HG02623 (cell line): ENCODE measurements at regions not wholly inside any gene's neighbourhood (a gene's known extent, or its start where the extent isn't known, plus 50 kb on each side); places are given as distances from the start of the nearest gene placed in this dataset.
A peak's percentile ranks its signal among the peaks of the same experiment; 100 is the strongest.
"Not testable (repeated sequence)": the region's sequence is repeated elsewhere in the genome, so short reads cannot be mapped to it uniquely, and the experiment has no call there.

ENCODE experiments used
- ATAC-seq: cut with Tn5 transposase; IDR thresholded peaks from one replicate; pipeline ENCODE4 v1.9.1; 2021; ENCODE audit warnings: moderate library complexity; ENCODE audit not compliant: unreplicated experiment

DNA sequence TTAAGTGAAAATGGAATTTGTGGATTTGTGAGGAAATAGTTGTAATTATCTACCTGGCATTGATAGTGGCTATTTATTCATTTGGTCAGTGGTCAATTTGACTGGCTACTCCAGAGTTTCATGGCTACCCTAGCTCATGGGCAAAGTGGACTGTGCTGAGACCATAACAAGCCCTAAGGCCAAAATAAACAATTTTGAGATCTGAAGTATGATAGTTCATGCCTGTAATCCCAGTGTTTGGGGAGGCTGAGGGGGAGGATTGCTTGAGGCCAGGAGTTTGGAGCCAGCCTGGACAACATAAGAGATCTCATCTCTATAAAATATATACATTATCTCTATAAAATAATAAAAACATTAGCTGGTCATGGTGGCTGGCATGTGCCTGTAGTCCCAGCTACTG, 311.7 kb downstream of the HIVEP2 start:
- no peak for ATAC-seq

DNA sequence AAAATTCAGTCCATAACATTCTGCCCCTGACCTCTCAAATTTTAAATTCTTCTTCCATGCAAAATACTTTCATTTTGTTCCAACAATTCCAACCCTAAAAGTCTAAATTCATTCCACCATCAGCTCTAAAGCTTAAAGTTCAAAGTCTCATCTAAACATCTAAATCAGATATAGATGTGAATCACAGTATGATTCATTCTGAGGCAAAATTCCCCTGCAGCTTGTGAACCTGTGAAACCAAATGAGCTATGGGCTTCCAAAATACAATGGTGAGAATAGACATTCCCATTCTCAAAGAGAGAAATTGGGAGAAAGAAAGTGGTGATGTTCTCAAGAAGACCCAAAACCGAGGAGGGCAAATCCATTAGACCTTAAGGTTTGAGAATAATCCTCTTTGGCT, 309.8 kb downstream of the HIVEP2 start:
- ATAC-seq = no peak

DNA sequence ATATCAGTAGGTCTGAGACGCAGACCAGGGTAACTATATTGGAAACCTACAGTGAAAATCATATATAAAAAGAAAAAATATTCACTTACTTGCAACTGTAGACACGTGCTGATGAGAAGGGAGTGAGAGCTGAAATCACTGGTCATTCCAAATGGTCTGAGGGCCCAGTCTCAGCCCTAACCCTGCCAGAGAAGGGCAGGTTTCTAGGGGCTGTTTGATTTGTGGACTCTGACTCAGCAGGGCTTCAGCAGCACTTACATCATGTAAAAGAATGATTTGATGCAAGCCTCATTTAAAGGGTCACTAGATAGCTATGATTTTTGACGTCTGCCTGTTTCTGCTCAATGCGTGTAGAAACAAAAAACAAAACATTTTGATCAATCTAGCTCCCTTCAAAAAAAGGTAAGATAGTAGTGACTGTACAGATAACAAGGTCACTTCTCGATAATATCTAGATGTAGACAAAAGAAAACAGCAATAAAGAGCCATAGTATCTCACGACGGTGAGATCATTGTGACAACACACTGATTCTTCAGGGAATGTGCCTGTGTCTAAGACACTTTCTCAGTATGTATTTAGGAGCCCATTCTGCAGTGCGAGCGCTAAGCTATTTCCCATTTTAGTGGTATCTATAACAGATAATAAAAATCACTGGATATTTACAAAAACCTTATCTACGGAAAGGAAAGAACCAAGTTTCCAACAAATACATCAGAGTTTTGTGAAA, 307.2 kb downstream of the HIVEP2 start:
- ATAC-seq = no peak

DNA sequence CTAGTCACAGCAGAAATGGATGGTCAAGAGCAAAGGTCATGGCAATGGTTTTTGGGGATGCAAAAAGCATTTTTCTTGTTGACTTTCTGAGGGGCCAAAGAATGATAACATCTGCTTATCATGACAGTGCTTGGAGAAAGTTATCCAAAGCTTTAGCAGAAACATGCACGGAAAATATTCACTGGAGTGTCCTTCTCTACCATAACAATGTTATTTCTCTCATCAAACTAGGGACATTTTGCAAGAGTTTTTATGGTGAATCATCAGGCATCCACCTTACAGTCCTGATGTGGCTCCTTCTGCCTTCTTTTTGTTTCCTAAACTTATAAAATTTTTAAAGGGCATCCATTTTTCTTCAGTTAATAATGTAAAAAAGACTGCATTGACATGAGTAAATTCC, 302.3 kb downstream of the HIVEP2 start:
- no peak for ATAC-seq

DNA sequence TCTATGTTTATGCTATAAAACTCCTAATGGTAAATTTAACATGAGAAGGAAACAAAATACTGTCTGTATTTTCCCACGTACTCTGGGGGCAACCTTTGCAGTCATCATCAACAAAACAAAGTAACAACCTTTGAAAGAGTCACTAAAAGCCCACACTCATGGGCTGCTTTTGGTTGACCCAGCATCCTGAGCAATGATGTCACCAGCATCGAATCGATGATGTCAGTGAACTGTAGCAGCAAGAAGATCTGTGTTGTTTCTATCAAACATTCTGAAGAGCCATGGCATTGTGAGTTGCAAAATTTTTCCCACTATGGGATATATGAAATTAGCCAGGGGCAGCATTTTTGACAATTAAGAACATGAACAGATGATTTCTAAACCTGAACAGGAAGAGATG, 300.1 kb downstream of the HIVEP2 start:
- ATAC-seq = no peak

DNA sequence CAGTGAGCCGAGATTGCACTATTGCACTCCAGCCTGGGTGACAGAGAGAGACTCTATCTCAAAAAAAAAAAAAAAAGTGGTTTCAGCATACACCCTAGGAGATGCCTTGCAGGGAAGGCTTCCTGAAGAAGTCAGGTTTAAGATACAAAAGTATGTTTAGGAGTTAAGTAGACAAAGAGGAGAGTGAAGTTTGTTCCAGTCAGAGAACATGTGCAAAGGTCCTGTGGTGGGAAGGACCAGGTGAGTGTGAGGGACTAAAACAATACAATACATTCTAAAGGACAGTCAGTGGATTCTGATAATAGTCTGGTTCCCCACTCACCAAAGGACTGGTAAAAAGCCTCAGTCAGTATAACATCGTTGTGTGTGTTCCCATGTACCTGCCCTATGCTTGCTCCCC, 299.3 kb downstream of the HIVEP2 start:
- no peak for ATAC-seq

DNA sequence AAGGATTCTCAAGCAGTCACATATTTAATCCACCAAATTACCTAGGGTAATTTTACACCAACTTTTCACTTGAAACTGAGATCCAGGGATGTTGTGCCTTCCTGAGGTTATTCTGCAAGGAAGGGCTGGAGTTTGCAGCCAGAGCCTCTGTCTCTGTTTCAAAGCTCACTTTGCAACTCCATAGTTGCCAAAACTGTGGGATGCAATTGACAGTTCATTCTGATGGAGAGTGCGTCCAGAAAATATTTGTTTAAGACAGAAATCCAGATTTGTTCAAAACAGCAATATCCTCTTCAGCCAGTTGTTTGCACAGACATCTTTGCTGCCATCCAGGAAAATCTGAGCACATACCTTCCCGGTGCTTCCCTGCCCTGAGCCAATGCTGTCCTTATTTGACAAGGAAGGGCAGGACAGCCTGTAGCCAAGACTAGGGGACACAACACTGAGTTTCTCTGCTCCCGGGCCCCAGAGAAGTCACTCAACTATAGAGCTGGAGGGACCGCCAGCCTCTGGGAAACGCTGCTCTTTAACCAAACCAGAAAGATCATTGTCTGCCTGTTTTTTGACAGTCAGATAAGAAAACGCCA, 297.4 kb downstream of the HIVEP2 start:
- no peak for ATAC-seq

DNA sequence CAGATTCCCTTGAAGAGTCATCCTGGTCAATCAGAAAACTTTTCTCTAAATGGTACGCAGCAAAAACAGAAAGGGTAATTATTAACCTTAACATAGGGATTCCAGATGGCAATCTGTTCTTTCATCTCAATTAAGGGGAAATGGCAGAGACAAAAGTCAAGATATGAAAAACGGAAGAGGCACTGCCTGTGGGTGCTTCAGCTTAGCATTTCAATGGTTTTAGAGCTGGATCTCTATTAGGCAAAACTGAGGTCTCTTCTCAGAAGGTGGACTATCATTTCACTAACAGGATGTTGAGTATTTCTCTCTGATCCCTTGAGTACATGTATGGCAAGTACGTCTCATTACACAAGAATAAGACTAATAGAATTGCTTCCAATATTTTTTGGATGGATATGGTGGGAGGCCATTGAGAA, 296.9 kb downstream of the HIVEP2 start:
- ATAC-seq = no peak

DNA sequence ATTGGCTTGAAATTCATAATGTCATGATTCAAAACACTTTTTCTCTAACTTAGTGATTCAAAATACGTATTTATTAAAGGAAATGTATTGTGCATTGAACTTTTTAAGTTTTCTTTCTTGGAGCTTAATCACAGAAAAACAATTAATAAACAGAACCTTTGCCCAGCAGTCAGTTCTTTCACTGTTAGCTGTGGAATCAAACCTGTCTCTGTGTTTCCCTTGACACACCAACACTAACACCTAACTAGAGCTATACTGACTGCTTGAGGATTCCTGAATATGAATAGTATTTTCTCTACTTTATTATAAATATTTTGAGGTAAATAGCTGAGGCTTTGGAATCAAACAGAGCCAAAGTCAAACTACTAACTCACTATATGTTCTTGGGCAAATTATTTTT, 296.4 kb downstream of the HIVEP2 start:
- ATAC-seq = no peak

DNA sequence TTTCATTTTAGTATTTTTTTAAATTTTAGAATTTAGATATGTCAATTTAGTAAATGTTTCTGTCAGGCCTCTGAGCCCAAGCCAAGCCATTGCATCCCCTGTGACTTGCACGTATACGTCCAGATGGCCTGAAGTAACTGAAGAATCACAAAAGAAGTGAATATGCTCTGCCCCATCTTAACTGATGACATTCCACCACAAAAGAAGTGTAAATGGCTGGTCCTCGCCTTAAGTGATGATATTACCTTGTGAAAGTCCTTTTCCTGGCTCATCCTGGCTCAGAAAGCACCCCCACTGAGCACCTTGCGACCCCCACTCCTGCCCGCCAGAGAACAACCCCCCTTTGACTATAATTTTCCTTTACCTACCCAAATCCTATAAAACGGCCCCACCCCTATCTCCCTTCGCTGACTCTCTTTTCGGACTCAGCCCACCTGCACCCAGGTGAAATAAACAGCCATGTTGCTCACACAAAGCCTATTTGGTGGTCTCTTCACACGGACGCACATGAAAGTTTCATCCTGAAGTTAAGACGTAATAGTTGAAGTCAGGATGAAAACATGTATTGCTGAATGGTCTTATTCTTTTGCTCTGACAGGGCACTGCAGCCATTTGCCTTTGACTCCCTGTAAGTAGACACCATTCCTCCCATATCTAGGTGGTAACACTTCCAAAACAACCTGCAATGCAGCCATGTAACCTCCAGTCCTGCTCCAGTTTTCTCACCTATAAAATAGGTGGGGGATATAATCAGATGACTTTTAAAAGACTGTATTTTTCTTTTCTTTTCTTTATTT, 295.3 kb downstream of the HIVEP2 start:
- not testable (repeated sequence) for ATAC-seq

DNA sequence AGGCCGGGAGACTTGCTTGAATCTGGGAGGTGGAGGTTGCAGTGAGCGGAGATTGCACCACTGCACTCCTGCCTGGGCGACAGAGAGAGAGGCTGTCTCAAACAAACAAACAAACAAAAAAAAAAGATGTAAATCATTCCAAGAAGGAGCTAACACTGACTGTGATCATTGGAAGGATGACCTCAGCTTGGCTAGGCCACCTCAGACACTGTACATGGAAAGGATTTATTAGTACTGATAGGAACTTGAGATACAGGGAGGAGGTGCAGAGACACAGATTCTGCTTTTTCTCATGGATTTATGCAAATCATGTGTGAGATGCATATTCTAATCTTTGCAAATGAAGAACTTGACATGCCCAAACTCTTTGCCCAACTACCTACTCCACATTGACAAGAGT, 293.6 kb downstream of the HIVEP2 start:
- ATAC-seq = no peak

DNA sequence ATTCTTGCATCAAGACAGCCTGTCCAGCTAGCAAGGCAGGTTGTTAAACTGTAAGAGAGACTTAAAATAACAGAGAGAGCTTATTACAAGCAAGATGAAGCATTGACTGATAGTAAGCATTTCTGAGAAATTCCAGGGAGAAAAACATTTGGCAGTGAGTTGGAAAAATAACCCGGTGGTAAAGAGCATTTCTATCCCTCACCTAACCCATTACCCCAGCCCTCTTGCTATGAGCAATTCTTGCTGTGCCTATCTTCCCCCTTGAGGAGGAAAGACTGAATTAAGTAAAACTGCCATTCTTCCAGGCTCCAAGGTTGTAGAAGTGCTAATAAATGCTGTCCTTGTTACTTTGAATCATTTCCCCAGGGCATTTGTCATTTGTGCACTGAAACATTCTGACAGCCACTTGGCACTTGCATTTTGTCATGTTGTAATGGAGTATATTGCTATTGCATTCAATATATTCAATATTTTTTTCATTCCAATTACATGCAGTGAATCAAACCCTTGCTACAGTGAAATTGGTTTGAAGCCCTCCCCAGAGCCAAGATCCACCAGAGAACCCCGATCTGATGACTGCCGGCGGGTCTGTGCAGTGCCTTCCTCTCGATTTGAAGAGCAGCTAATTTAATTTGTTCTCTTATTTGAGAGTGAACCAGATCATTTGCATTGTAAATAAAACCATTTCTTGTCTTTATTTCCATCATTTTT, 291.1 kb downstream of the HIVEP2 start:
- ATAC-seq = no peak

DNA sequence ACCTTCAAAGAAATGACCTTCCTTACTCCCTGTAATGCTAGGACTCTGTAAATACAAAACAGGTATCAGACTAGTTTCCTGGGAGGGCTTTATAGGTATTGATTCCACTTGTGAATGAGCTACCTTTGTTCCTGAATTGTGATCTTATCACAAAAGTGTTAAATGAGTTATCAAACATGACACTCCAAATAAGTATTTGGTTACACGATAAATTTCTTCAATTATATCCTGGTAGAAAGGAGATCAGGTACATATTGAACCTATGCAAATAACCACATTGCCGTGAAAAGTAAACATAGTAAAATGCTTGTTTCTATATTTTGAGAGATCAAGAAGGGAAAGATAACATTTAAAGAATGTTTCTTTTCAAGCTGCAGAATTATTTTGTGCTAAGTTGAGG, 285.3 kb downstream of the HIVEP2 start:
- ATAC-seq = no peak

DNA sequence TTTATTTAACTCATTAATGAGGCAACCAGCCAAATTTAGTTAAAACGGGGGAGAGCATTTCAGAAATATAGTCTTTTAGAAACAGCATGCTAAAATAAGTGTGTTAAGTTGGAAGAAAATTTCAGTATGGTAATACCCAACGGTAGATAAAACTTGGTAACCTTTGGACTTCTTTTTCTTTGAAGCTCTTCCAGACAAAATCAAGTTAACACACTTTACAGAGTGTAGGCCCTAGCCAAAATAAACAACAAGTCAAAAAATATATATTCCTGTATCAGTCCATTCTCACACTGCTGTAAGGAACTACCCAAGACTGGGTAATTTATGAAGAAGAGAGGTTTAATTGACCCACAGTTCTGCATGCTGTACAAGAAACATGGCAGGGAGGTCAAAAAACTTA, 279.6 kb downstream of the HIVEP2 start:
- no peak for ATAC-seq

DNA sequence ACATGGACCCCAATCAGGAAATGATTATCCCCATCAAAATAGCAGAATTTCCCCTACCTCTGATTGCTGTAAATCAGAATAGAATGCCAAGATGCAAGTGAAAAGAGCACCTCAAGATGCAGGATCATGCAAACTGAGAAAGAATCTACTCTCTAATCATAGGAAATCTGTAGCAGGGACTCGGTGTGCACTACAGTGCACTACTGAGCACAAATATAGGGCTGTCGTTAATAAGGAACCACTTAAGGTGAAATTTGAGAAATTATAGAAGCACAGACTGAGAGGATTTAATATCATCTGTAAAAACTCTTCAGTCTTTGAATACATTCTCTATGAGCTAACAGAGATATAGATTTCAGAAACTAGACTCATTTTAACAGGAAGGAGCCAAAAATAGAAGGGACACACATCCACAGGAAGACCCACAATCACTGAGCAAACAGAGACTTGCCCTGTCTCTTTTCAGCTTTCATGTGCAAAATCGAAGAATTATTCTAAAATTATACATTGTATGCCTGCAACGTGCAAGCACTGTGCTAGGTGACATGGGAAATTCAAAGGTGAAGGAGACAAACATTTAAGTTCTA, 278.3 kb downstream of the HIVEP2 start:
- no peak for ATAC-seq

DNA sequence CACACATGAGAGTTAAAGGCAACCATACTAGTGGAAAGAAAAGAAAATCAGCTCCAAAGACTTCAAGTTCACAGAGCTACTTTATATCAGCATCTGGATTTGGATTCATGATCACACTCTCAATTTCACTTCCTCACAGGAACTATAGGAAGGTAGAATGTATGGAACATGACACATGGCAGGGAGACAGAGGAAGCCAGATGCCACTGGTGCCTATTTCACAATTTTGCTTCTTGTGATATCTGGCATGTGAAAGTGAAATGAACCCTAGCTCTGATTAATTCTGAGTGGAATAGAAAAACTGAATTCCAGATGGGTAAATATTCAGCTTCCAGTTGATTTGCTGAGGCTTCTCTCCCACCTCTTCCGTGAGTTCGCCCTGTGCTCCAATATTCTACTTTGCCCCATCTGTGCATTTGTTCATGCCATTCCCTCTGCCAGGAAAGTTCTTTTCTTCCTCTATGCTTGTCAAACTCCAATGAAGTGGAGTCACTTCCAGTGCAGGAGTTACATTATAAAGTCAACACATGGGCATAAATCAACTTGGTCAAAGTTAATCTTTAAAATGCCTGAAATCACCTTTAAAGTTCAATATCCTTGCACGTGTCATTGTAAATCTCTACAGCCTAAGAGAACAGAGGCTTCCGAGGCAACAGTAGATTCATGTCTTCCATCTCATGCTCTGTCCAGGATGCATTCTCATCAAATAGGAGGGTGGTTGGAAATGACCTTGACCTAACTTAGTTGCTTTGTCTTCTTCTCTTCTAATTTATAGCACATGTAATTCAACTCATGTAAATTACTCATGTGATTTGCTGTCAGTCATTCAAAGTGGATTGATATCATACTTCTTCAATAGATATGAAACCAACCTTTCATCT, 275.3 kb downstream of the HIVEP2 start:
- no peak for ATAC-seq

DNA sequence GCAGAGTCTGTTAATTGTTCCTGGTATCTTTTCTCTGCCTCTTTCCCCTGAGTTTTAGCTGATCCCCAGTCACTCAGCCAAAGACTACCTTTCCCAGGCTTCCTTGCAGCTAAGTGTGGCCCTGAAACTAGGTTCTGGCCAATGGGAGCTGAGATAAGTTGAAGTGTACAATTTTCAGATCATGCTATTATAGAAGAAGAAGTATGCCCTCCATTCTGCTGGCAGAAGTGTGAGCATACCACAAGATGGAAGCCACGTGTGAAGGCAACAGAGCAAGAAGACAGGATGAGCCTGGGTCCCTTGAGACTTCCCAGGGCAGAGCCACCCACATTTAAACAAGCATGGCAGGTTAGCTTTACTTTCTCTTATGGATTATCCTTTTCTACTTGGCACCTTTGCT, 273.2 kb downstream of the HIVEP2 start:
- ATAC-seq = peak; percentile 66

DNA sequence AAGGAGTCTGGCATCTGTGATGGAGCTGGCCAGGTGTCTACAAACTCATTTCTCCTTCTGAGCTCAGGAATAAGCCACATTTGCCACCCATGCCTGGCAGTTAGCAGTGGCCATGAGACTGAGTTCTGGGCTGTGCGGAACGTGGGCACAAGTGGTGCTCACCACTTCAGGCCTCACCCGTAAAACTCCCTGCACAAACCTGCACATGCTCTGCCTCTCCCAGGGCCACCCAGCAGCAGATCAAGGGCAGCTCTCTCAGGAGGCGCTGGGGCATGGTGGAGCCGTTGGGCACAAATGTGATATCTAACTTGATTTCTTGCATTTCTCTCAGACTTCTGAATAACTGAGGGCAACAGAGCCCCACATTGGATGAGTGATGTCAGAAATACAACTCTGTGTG, 269.5 kb downstream of the HIVEP2 start:
- ATAC-seq = no peak

DNA sequence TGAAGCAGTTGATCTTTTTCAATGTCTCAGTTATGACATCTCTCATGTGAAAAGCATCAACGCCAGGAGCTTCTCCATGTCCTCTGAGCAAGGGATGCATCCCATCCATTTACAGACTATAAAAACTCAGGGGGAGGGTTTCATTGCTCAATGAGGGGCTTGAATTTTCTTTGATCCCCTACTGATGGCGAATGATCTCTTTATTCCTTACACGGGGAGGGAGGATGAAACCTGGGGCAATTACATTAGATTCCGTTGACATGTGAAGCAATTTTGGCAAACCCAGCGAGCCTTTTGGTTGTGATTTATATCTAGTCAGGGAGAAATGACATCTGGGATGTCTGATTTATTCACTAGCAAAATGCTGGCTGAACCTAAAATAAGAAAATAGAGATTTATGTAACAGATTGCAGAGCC, 268.9 kb downstream of the HIVEP2 start:
- no peak for ATAC-seq

DNA sequence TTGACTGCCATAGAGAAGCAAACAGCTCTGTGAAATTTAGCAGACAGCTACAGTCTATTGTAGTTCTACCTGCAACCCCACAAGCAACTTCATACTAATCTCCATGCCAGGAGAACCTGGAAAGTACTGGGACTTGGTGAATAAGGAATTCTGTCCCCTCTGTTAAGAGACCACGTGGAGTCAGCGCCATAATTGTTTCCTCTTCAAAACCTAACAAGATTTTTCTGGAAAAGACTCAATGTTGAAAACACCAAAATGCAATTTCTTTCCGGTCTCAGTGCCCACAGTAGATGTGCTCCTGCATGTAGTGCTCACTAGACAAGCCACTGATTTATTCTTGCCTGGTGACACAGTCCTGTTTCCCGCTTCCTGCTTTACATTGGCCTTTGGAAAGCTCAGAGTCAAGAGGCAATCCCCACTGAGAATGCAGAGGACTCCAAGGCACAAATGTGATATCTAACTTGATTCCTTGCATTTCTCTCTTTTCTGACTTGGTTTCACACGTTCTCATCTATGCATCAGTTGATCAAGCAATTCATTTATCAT, 268.3 kb downstream of the HIVEP2 start:
- no peak for ATAC-seq
